MM.1S (cell line): ENCODE measurements at regions not wholly inside any gene's neighbourhood (a gene's known extent, or its start where the extent isn't known, plus 50 kb on each side); places are given as distances from the start of the nearest gene placed in this dataset.

ENCODE experiments used
- EZH2 ChIP-seq: fragments of 300-600 bp; sonication (generic); optimal IDR thresholded peaks from 2 replicates; pipeline ENCODE3; 2017; ENCODE audit warnings: low read depth, mild to moderate bottlenecking, antibody characterized with exemption, low read length, mixed read lengths
- EZH2phosphoT487 ChIP-seq: fragments of 300-600 bp; sonication (generic); IDR thresholded peaks from 2 replicates; pipeline ENCODE4 v1.6.1; 2018; ENCODE audit warnings: antibody characterized with exemption, low read length
- TF ChIP-seq, protein P1 (sequence below): fragments of 300-600 bp; sonication (generic); IDR thresholded peaks from 2 replicates; pipeline ENCODE4 v1.5.1; 2016; ENCODE audit warnings: antibody characterized with exemption, low read length, mixed read lengths

DNA sequence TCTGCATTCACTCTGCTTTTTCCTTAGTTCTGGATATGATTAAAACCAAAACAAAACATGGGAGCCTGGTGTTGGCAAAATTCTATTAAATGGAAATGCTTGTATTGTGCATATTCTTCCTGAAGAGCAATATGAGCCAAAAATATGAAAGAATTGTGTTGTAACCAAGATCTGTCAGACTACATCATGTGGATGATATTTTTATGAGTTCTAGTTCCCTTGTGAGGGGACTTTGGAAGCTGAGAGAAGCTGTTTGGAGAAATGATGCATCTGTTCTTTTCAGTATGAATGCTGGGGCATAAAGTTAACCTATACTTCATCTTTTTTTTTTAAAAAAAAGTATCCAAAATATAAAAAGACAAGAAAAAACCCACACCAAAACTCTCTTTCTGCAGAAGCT lies 782.7 kb downstream of the ANKRD7 start:
- TF ChIP-seq EZH2 (no peak), EZH2phosphoT487 (no peak)
- TF ChIP-seq, protein P1, sequence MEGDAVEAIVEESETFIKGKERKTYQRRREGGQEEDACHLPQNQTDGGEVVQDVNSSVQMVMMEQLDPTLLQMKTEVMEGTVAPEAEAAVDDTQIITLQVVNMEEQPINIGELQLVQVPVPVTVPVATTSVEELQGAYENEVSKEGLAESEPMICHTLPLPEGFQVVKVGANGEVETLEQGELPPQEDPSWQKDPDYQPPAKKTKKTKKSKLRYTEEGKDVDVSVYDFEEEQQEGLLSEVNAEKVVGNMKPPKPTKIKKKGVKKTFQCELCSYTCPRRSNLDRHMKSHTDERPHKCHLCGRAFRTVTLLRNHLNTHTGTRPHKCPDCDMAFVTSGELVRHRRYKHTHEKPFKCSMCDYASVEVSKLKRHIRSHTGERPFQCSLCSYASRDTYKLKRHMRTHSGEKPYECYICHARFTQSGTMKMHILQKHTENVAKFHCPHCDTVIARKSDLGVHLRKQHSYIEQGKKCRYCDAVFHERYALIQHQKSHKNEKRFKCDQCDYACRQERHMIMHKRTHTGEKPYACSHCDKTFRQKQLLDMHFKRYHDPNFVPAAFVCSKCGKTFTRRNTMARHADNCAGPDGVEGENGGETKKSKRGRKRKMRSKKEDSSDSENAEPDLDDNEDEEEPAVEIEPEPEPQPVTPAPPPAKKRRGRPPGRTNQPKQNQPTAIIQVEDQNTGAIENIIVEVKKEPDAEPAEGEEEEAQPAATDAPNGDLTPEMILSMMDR = no peak
